OCI-LY1 (cell line): ENCODE measurements at regions not wholly inside any gene's neighbourhood (a gene's known extent, or its start where the extent isn't known, plus 50 kb on each side); places are given as distances from the start of the nearest gene placed in this dataset.

Source experiments
- H2AFZ ChIP-seq: fragments of 200-600 bp; sonication (generic), shearing (Covaris generic); 2 replicates; pipeline ENCODE4 v1.6.0; 2014; ENCODE audit warnings: antibody characterized with exemption, mild to moderate bottlenecking, low read length
- H3F3A ChIP-seq: fragments of 200-600 bp; sonication (generic), shearing (Covaris generic); 2 replicates; pipeline ENCODE4 v1.6.0; 2014; ENCODE audit warnings: mild to moderate bottlenecking, antibody characterized with exemption, low read length, moderate library complexity; ENCODE audit not compliant: insufficient read depth
- H3K27ac ChIP-seq: fragments of 200-600 bp; sonication (generic); 2 replicates; pipeline ENCODE4 v1.5.1; 2014; ENCODE audit warnings: low read length, mixed run types, mild to moderate bottlenecking, low read depth; ENCODE audit not compliant: poor library complexity, severe bottlenecking
- H3K27me3 ChIP-seq: fragments of 200-600 bp; sonication (generic); 2 replicates; pipeline ENCODE4 v1.6.0; 2014; ENCODE audit warnings: antibody characterized with exemption, mild to moderate bottlenecking, low read length, moderate library complexity; ENCODE audit not compliant: insufficient read depth
- H3K36me3 ChIP-seq: fragments of 200-600 bp; sonication (generic); 2 replicates; pipeline ENCODE4 v1.6.1; 2014; ENCODE audit warnings: mild to moderate bottlenecking, antibody characterized with exemption, low read length, moderate library complexity, mixed read lengths; ENCODE audit not compliant: insufficient read depth
- H3K4me1 ChIP-seq: fragments of 200-600 bp; sonication (generic); 2 replicates; pipeline ENCODE4 v1.5.1; 2014; ENCODE audit warnings: mild to moderate bottlenecking, low read length, moderate library complexity; ENCODE audit not compliant: insufficient read depth, severe bottlenecking
- H3K4me2 ChIP-seq: fragments of 200-600 bp; sonication (generic), shearing (Covaris generic); 2 replicates; pipeline ENCODE4 v1.6.1; 2014; ENCODE audit warnings: low read length
- H3K4me3 ChIP-seq: fragments of 200-600 bp; sonication (generic); 2 replicates; pipeline ENCODE4 v1.5.1; 2014; ENCODE audit warnings: low read length, low read depth, mild to moderate bottlenecking, mixed read lengths; ENCODE audit not compliant: poor library complexity, severe bottlenecking
- H3K79me2 ChIP-seq: fragments of 200-600 bp; shearing (Covaris generic); 2 replicates; pipeline ENCODE4 v1.6.1; 2016; ENCODE audit warnings: mixed run types, low read length, mixed read lengths; ENCODE audit not compliant: insufficient read depth
- H3K9ac ChIP-seq: fragments of 200-600 bp; sonication (generic), shearing (Covaris generic); 2 replicates; pipeline ENCODE4 v1.6.1; 2014; ENCODE audit warnings: mild to moderate bottlenecking, low read length, mixed read lengths
- H3K9me2 ChIP-seq: fragments of 200-600 bp; sonication (generic), shearing (Covaris generic); 2 replicates; pipeline ENCODE4 v1.6.1; 2014; ENCODE audit warnings: low read depth, mild to moderate bottlenecking, low read length, mixed read lengths
- H3K9me3 ChIP-seq: fragments of 200-600 bp; shearing (Covaris generic); 2 replicates; pipeline ENCODE4 v1.6.1; 2014; ENCODE audit warnings: low read length, mixed read lengths
- H4K20me1 ChIP-seq: fragments of 200-600 bp; sonication (generic), shearing (Covaris generic); 2 replicates; pipeline ENCODE4 v1.6.0; 2016; ENCODE audit warnings: mild to moderate bottlenecking, low read length; ENCODE audit not compliant: insufficient read depth
- CTCF ChIP-seq: fragments of 200-600 bp; sonication (generic), shearing (Covaris generic); IDR thresholded peaks from 2 replicates; pipeline ENCODE4 v1.5.1; 2017; ENCODE audit warnings: mild to moderate bottlenecking, antibody characterized with exemption, low read length, moderate library complexity, mixed read lengths
- EZH2 ChIP-seq: fragments of 200-600 bp; sonication (generic), shearing (Covaris generic); IDR thresholded peaks from 2 replicates; pipeline ENCODE4 v1.8.0; 2017; ENCODE audit warnings: borderline replicate concordance, mixed run types, mild to moderate bottlenecking, antibody characterized with exemption, low read length, moderate library complexity, mixed read lengths

GRCh38 chr5:12636209-12636608 is 732.0 kb upstream of the CTNND2 start:
- no peak overlapping the region for H3K4me2 ChIP-seq
- no peak overlapping the region for H3K27ac ChIP-seq
- H2AFZ ChIP-seq: no peak overlapping the region
- no peak overlapping the region for H3K4me3 ChIP-seq
- no peak overlapping the region for H3K9ac ChIP-seq
- no peaks in the 10 kb centered on the region for H4K20me1 ChIP-seq
- no peaks in the 10 kb centered on the region for H3K79me2 ChIP-seq
- no peaks in the 10 kb centered on the region for H3K9me2 ChIP-seq
- H3F3A ChIP-seq: no peaks in the 10 kb centered on the region
- H3K27me3 ChIP-seq: no peaks in the 10 kb centered on the region
- TF ChIP-seq EZH2 (no peak), CTCF (no peak)
- no peaks in the 10 kb centered on the region for H3K36me3 ChIP-seq
- no peaks in the 10 kb centered on the region for H3K4me1 ChIP-seq
- H3K9me3 ChIP-seq: no peaks in the 10 kb centered on the region

- no peaks in the 10 kb centered on the region for H3K4me1 ChIP-seq
- H3K4me2 ChIP-seq: no peak overlapping the region
- no peak overlapping the region for H3K9ac ChIP-seq
- H3F3A ChIP-seq: no peaks in the 10 kb centered on the region
- H3K9me3 ChIP-seq: no peaks in the 10 kb centered on the region
- H3K9me2 ChIP-seq: no peaks in the 10 kb centered on the region
- no peak overlapping the region for H2AFZ ChIP-seq
- no peak overlapping the region for H3K27ac ChIP-seq
- TF ChIP-seq EZH2 (no peak), CTCF (no peak)
- no peaks in the 10 kb centered on the region for H3K27me3 ChIP-seq
- H3K79me2 ChIP-seq: no peaks in the 10 kb centered on the region
- no peaks in the 10 kb centered on the region for H3K36me3 ChIP-seq
- no peaks in the 10 kb centered on the region for H4K20me1 ChIP-seq
- H3K4me3 ChIP-seq: no peak overlapping the region
These were observed 722.3 kb upstream of the CTNND2 start for GRCh38 chr5:12626556-12626955.

- Histone ChIP-seq H3K27me3 (no peaks in the 10 kb centered on the region), H3K9me3 (no peaks in the 10 kb centered on the region), H4K20me1 (no peaks in the 10 kb centered on the region), H2AFZ (no peak overlapping the region), H3F3A (no peaks in the 10 kb centered on the region), H3K4me3 (no peak overlapping the region), H3K9ac (no peak overlapping the region), H3K4me1 (no peaks in the 10 kb centered on the region), H3K4me2 (no peak overlapping the region), H3K27ac (no peak overlapping the region), H3K79me2 (no peaks in the 10 kb centered on the region), H3K9me2 (no peaks in the 10 kb centered on the region), H3K36me3 (no peaks in the 10 kb centered on the region)
- TF ChIP-seq CTCF: no peak
- no peak for TF ChIP-seq EZH2
These were observed 721.5 kb upstream of the CTNND2 start for GRCh38 chr5:12625667-12626263.
